GM12878 (cell line): ENCODE measurements at regions not wholly inside any gene's neighbourhood (a gene's known extent, or its start where the extent isn't known, plus 50 kb on each side); places are given as distances from the start of the nearest gene placed in this dataset.

Experiments
- ESRRA ChIP-seq: IDR thresholded peaks from 2 replicates; pipeline ENCODE4 v1.6.1; 2012; ENCODE audit warnings: mild to moderate bottlenecking, low read length, improper control_type of control experiment
- EZH2 ChIP-seq: IDR thresholded peaks from 2 replicates; pipeline ENCODE4 v1.6.1; 2012; ENCODE audit warnings: low read depth, mild to moderate bottlenecking, control low read depth, inconsistent platforms, low read length, borderline replicate concordance; ENCODE audit not compliant: control insufficient read depth
- HDGF ChIP-seq: fragments of 450-650 bp; IDR thresholded peaks from 2 replicates; pipeline ENCODE4 v1.6.1; 2016; ENCODE audit warnings: antibody characterized with exemption
- SMARCA5 ChIP-seq: fragments of 450-650 bp; IDR thresholded peaks from 2 replicates; pipeline ENCODE4 v1.6.1; 2017; ENCODE audit warnings: mild to moderate bottlenecking
- TF ChIP-seq, protein P1 (sequence below): fragments of 450-650 bp; IDR thresholded peaks from 2 replicates; pipeline ENCODE4 v1.6.1; 2017; ENCODE audit warnings: mild to moderate bottlenecking, low read depth, inconsistent platforms; ENCODE audit not compliant: poor library complexity, severe bottlenecking
- TF ChIP-seq, protein P2 (sequence below): fragments of 450-650 bp; formaldehyde crosslinking; IDR thresholded peaks from 2 replicates; pipeline ENCODE4 v1.5.0; 2022; ENCODE audit warnings: mild to moderate bottlenecking, missing genetic modification characterization

GRCh38 chr9:20228096-20228495 lies 394.2 kb downstream of the MLLT3 start (continued):
- TF ChIP-seq HDGF (no peak), SMARCA5 (no peak), EZH2 (no peak), ESRRA (no peak)
- TF ChIP-seq, protein P1, sequence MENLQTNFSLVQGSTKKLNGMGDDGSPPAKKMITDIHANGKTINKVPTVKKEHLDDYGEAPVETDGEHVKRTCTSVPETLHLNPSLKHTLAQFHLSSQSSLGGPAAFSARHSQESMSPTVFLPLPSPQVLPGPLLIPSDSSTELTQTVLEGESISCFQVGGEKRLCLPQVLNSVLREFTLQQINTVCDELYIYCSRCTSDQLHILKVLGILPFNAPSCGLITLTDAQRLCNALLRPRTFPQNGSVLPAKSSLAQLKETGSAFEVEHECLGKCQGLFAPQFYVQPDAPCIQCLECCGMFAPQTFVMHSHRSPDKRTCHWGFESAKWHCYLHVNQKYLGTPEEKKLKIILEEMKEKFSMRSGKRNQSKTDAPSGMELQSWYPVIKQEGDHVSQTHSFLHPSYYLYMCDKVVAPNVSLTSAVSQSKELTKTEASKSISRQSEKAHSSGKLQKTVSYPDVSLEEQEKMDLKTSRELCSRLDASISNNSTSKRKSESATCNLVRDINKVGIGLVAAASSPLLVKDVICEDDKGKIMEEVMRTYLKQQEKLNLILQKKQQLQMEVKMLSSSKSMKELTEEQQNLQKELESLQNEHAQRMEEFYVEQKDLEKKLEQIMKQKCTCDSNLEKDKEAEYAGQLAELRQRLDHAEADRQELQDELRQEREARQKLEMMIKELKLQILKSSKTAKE = no peak
- TF ChIP-seq, protein P2, sequence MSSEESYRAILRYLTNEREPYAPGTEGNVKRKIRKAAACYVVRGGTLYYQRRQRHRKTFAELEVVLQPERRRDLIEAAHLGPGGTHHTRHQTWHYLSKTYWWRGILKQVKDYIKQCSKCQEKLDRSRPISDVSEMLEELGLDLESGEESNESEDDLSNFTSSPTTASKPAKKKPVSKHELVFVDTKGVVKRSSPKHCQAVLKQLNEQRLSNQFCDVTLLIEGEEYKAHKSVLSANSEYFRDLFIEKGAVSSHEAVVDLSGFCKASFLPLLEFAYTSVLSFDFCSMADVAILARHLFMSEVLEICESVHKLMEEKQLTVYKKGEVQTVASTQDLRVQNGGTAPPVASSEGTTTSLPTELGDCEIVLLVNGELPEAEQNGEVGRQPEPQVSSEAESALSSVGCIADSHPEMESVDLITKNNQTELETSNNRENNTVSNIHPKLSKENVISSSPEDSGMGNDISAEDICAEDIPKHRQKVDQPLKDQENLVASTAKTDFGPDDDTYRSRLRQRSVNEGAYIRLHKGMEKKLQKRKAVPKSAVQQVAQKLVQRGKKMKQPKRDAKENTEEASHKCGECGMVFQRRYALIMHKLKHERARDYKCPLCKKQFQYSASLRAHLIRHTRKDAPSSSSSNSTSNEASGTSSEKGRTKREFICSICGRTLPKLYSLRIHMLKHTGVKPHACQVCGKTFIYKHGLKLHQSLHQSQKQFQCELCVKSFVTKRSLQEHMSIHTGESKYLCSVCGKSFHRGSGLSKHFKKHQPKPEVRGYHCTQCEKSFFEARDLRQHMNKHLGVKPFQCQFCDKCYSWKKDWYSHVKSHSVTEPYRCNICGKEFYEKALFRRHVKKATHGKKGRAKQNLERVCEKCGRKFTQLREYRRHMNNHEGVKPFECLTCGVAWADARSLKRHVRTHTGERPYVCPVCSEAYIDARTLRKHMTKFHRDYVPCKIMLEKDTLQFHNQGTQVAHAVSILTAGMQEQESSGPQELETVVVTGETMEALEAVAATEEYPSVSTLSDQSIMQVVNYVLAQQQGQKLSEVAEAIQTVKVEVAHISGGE (CRISPR knock-in tag) = no peak
- TF ChIP-seq, all 136 proteins: peak for 0
